ENCODE measurements at regions not wholly inside any gene's neighbourhood (a gene's known extent, or its start where the extent isn't known, plus 50 kb on each side); places are given as distances from the start of the nearest gene placed in this dataset.

DNA sequence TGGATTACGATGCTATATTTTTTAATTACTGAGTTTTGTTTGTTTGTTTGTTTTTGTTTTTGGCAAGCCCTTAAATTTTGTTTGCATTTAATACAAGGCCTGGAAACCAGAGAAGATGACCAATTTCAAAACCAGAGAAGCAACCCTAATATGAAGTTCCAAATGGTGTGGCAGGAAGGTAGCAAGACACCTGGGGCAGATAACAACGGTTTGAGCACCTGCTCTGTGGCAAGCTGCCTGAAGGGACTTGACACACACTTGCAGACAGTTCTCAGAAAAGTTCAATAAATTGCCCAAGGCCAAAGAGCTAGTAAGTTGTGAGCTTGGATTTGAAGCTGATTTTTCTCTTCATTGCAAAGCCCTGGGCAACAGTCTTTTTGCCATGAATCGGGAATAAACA, 151.2 kb upstream of the UBE2E1 start:
- TF ChIP-seq, protein P1, sequence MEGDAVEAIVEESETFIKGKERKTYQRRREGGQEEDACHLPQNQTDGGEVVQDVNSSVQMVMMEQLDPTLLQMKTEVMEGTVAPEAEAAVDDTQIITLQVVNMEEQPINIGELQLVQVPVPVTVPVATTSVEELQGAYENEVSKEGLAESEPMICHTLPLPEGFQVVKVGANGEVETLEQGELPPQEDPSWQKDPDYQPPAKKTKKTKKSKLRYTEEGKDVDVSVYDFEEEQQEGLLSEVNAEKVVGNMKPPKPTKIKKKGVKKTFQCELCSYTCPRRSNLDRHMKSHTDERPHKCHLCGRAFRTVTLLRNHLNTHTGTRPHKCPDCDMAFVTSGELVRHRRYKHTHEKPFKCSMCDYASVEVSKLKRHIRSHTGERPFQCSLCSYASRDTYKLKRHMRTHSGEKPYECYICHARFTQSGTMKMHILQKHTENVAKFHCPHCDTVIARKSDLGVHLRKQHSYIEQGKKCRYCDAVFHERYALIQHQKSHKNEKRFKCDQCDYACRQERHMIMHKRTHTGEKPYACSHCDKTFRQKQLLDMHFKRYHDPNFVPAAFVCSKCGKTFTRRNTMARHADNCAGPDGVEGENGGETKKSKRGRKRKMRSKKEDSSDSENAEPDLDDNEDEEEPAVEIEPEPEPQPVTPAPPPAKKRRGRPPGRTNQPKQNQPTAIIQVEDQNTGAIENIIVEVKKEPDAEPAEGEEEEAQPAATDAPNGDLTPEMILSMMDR (IDR thresholded peaks at IDR 0.05; ENCODE audit: extremely low read depth in 1 of 2, insufficient read depth in 1 of 2, low read depth in 1 of 2, low read length in 2 of 2) = no peak
- no peak for TF ChIP-seq EZH2 (IDR thresholded peaks at IDR 0.05; ENCODE audit: borderline replicate concordance, low read depth, low read length, severe bottlenecking)
- no peak for TF ChIP-seq POLR2AphosphoS5 (IDR thresholded peaks at IDR 0.05; ENCODE audit: insufficient read depth, low read depth, low read length)
- TF ChIP-seq JUN (IDR thresholded peaks at IDR 0.05; ENCODE audit: borderline replicate concordance, insufficient read depth, insufficient read length, low read depth) = no peak
- no peak for TF ChIP-seq MYC (IDR thresholded peaks at IDR 0.05; ENCODE audit: low read depth, low read length)
- TF ChIP-seq GATA2 (IDR thresholded peaks at IDR 0.05; ENCODE audit: insufficient read depth, insufficient read length, low read depth, low read length) = no peak
- TF ChIP-seq POLR2A (IDR thresholded peaks at IDR 0.05; ENCODE audit: low read depth, low read length) = no peak
- no peak for TF ChIP-seq MAX (IDR thresholded peaks at IDR 0.05; ENCODE audit: insufficient read depth, insufficient read length)
- no peak for TF ChIP-seq FOS (IDR thresholded peaks at IDR 0.05; ENCODE audit: borderline replicate concordance, insufficient read depth, low read length)
- Histone ChIP-seq H3K9me3 (replicated peaks; ENCODE audit: control insufficient read depth, insufficient read depth, low read length) (no peaks in the 10 kb centered on the region), H3K79me2 (ENCODE audit: control insufficient read depth, insufficient read depth, low read length) (no peaks in the 10 kb centered on the region), H3K4me2 (ENCODE audit: insufficient read depth, low read length) (no peak overlapping the region), H3K4me1 (ENCODE audit: control insufficient read depth, extremely low read depth, insufficient read depth, low read length) (peaks cover 11% of the 10 kb centered on the region), H3K9me1 (replicated peaks; ENCODE audit: control insufficient read depth, extremely low read depth, insufficient read depth, low read length) (no peaks in the 10 kb centered on the region), H3K9ac (replicated peaks; ENCODE audit: extremely low read depth, insufficient read depth, low read length) (no peak overlapping the region), H2AFZ (ENCODE audit: low read depth, low read length) (no peak overlapping the region), H3K36me3 (ENCODE audit: control insufficient read depth in 2 of 2, extremely low read depth in 1 of 2, insufficient read depth in 2 of 2, low read length in 2 of 2) (no peaks in the 10 kb centered on the region), H3K27ac (ENCODE audit: insufficient read depth, low read depth, low read length) (no peak overlapping the region), H3K27me3 (ENCODE audit: control insufficient read depth in 2 of 2, insufficient read depth in 2 of 2, low read length in 2 of 2) (no peaks in the 10 kb centered on the region), H4K20me1 (replicated peaks; ENCODE audit: control insufficient read depth, extremely low read depth, insufficient read depth, low read length) (no peaks in the 10 kb centered on the region), H3K4me3 (replicated peaks in 1 of 3; ENCODE audit: insufficient read depth in 1 of 3, low read depth in 1 of 3, low read length in 3 of 3) (no peak overlapping the region)
- CTCF ChIA-PET = interaction anchor here (1.2 kb wide), 1 partner anchor 107 kb away, joined by 4 read pairs; no protein-coding TSS in a partner anchor
- BruUV-seq (replicated peaks) = no TSS peak
- DNase-seq (ENCODE audit: low read depth, low spot score) (no peak), FAIRE-seq (no peak)
- POLR2A ChIA-PET = no interaction called here
- dilution Hi-C loops (cut with MboI; ENCODE audit: extremely low pct_ligation_motif_present, low sequenced_read_pairs) = no loop called here
- intact Hi-C loops (cut with micrococcal nuclease) = no loop called here

All from endothelial cell of umbilical vein (primary cell).